ENCODE measurements at regions not wholly inside any gene's neighbourhood (a gene's known extent, or its start where the extent isn't known, plus 50 kb on each side); places are given as distances from the start of the nearest gene placed in this dataset.

DNA sequence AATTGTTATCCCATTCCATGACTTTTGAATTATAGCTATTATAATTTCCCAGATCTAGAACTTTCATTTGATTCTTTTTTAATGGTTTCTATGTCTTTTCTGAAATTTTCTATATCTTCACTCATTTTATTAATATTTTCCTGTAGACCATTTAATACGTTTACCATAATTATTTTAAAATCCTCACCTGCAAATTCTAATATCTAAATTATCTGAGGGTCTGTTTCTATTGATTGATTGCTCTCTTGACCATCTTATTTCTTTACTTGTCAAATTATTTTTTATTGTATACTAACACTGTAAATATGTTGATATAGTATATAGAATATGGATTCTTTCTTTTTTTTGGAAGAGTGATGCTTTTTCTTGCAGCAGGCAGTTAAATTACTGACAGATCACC lies 229.3 kb upstream of the CTBP2 start:
- Histone ChIP-seq H3K27me3 (ENCODE audit: control insufficient read depth, insufficient read depth, low read length) (peaks cover 6% of the 10 kb centered on the region), H3K4me1 (ENCODE audit: control insufficient read depth, insufficient read depth, low read length) (no peaks in the 10 kb centered on the region), H3K36me3 (ENCODE audit: control insufficient read depth, insufficient read depth, low read length) (no peaks in the 10 kb centered on the region), H3K4me3 (ENCODE audit: low read length) (no peak overlapping the region), H3K9me3 (ENCODE audit: control insufficient read depth, low read depth, low read length) (no peaks in the 10 kb centered on the region), H3K27ac (ENCODE audit: low read length) (no peak overlapping the region)
- 100% methylated on average over 1 of the region's 1 CpG for WGBS (ENCODE audit: insufficient coverage, low lambda C conversion rate)
- no peak for DNase-seq

DNA sequence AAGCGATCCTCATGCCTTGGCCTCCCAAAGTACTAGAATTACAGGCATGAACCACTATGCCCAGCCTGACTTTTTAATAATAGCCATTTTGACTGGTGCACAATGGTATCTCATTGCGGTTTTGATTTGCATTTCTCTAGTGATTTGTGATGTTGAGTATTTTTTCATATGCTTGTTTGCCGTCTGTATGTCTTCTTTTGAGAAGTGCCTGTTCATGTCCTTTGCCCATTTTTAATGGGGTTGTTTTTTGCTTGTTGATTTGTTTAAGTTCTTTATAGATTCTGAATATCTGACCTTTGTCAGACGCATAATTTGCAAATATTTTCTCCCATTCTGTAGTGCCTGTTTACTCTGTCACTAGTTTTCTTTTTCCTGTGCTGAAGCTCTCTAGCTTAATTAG lies 219.2 kb upstream of the CTBP2 start:
- no peaks in the 10 kb centered on the region for H3K36me3 ChIP-seq (ENCODE audit: control insufficient read depth, insufficient read depth, low read length)
- H3K27ac ChIP-seq (ENCODE audit: low read length), result no peak overlapping the region
- no peaks in the 10 kb centered on the region for H3K4me1 ChIP-seq (ENCODE audit: control insufficient read depth, insufficient read depth, low read length)
- DNase-seq, result no peak
- no peaks in the 10 kb centered on the region for H3K9me3 ChIP-seq (ENCODE audit: control insufficient read depth, low read depth, low read length)
- peaks cover 5% of the 10 kb centered on the region for H3K27me3 ChIP-seq (ENCODE audit: control insufficient read depth, insufficient read depth, low read length)
- WGBS (ENCODE audit: insufficient coverage, low lambda C conversion rate), result 100% methylated on average over 2 of the region's 4 CpGs
- H3K4me3 ChIP-seq (ENCODE audit: low read length), result no peak overlapping the region

DNA sequence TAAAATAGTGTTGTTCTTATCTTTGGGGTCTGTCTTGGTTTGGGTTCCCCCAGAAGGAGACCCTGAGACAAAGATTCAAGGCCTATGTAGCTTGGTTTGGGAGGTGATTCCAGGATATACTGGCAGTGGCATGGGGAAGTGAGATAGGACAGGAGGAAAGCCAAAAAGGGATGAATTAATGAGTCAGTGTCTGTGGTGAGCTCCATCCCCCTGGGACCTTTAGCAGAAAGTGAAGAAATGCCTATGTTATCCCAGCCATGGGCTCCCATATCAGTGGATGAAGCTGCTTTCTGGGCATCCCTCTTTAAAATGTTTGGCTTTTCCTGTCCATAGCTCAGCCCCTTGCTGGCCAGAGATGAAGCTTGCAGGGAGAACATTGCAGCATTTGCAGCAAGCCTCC lies 217.0 kb upstream of the CTBP2 start:
- Histone ChIP-seq H3K9me3 (ENCODE audit: control insufficient read depth, low read depth, low read length) (no peaks in the 10 kb centered on the region), H3K4me3 (ENCODE audit: low read length) (no peak overlapping the region), H3K4me1 (ENCODE audit: control insufficient read depth, insufficient read depth, low read length) (no peaks in the 10 kb centered on the region), H3K36me3 (ENCODE audit: control insufficient read depth, insufficient read depth, low read length) (no peaks in the 10 kb centered on the region), H3K27me3 (ENCODE audit: control insufficient read depth, insufficient read depth, low read length) (peaks cover 3% of the 10 kb centered on the region), H3K27ac (ENCODE audit: low read length) (no peak overlapping the region)
- no peak for DNase-seq

- DNase-seq, result peak in 1 of 2 donors; percentile 2
- peaks cover 17% of the 10 kb centered on the region for H3K27me3 ChIP-seq (ENCODE audit: control insufficient read depth, insufficient read depth, low read length)
- H3K4me3 ChIP-seq (ENCODE audit: low read length), result no peak overlapping the region
- H3K9me3 ChIP-seq (ENCODE audit: control insufficient read depth, low read depth, low read length), result no peaks in the 10 kb centered on the region
- H3K4me1 ChIP-seq (ENCODE audit: control insufficient read depth, insufficient read depth, low read length), result no peaks in the 10 kb centered on the region
- no peaks in the 10 kb centered on the region for H3K36me3 ChIP-seq (ENCODE audit: control insufficient read depth, insufficient read depth, low read length)
- WGBS (ENCODE audit: insufficient coverage, low lambda C conversion rate), result no CpG with 5 or more reads among the region's 3 CpGs
- H3K27ac ChIP-seq (ENCODE audit: low read length), result no peak overlapping the region
Observed at GRCh38 chr10:125375210-125375609, 214.8 kb upstream of the CTBP2 start.

- WGBS (ENCODE audit: insufficient coverage, low lambda C conversion rate), result no CpG with 5 or more reads among the region's 6 CpGs
- Histone ChIP-seq H3K4me1 (ENCODE audit: control insufficient read depth, insufficient read depth, low read length) (no peaks in the 10 kb centered on the region), H3K4me3 (ENCODE audit: low read length) (no peak overlapping the region)
Observed at GRCh38 chr10:125373546-125373945, 213.2 kb upstream of the CTBP2 start.

DNA sequence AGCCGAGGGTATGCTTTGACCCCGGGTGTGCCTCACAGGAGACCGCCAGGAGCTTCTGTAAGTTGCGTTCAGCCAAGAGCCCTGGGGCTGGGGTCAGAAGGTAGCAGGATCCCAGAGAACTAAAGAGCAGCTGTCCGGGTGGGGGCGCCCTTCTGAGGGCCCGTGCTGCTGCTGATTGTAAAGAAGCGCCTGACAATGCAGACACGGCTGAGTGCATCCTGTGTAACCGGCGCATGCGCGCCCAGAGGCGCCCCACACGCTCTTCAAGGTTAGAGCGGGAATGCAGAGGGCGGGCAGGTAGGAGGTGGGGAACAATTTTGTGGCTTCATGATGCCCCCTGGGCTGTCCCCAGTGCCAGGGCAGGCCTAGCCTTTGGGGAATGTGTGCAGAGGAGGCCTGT lies 210.2 kb upstream of the CTBP2 start:
- no peak overlapping the region for H3K27ac ChIP-seq (ENCODE audit: low read length)
- peak; percentile 5 to 16 for DNase-seq

More at GRCh38 chr10:125373546-125373945, 213.2 kb upstream of the CTBP2 start:
- H3K27ac ChIP-seq (ENCODE audit: low read length), result no peak overlapping the region
- H3K27me3 ChIP-seq (ENCODE audit: control insufficient read depth, insufficient read depth, low read length), result peaks cover 23% of the 10 kb centered on the region
- DNase-seq, result no peak
- no peaks in the 10 kb centered on the region for H3K9me3 ChIP-seq (ENCODE audit: control insufficient read depth, low read depth, low read length)
- no peaks in the 10 kb centered on the region for H3K36me3 ChIP-seq (ENCODE audit: control insufficient read depth, insufficient read depth, low read length)

DNA sequence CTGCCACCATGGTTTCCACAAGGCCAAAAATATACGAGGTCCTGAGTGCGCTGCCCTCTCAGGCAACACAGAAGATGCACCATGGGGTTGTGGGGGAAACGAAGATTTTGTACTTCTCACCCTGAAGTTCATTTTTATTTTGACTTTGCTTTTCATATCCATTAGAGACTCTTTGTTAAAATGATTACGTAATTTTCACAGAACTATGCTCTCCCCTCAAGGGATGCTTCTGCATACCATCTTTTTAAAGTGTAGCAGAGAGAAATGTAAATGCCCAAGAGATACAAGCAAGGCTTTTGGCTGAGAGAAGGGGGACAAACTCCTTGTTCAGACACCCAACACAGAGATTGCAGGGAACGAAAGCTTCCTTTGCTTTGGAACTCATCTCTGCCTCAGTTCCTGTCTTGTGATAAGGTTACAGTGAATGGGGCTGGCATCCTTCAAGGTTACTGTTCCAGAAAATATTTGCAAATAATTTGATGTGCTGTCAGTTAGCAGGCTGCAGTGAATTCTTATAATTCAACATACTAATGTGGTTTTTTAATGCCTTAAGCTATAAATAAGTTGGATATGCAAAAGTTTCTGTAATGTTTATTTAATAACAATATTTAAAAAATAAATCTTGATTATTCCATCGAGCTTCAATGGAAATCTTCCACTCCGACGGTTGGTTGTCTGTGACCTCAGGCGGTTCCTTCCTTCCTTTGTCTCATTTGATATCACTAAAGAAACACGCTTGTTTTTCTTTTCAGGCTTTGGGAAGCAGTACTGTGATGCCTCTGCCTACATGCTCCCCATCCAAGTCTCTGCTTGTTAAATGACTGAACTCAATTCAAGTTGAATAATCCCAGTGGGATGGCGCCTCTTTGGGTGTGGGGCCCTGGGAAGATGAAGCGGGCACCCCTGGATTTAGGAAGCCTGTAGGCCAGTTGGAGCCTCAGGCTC lies 209.3 kb upstream of the CTBP2 start:
- no peaks in the 10 kb centered on the region for H3K9me3 ChIP-seq (ENCODE audit: control insufficient read depth, low read depth, low read length)
- no peaks in the 10 kb centered on the region for H3K4me1 ChIP-seq (ENCODE audit: control insufficient read depth, insufficient read depth, low read length)
- H3K4me3 ChIP-seq (ENCODE audit: low read length), result no peak overlapping the region
- 94% methylated on average over 7 of the region's 12 CpGs for WGBS (ENCODE audit: insufficient coverage, low lambda C conversion rate)
- no peak overlapping the region for H3K27ac ChIP-seq (ENCODE audit: low read length)
- peaks cover 20% of the 10 kb centered on the region for H3K27me3 ChIP-seq (ENCODE audit: control insufficient read depth, insufficient read depth, low read length)
- no peak for DNase-seq
- H3K36me3 ChIP-seq (ENCODE audit: control insufficient read depth, insufficient read depth, low read length), result no peaks in the 10 kb centered on the region

More for the DNA sequence above, 210.2 kb upstream of the CTBP2 start:
- H3K4me3 ChIP-seq (ENCODE audit: low read length), result no peak overlapping the region
- no peaks in the 10 kb centered on the region for H3K9me3 ChIP-seq (ENCODE audit: control insufficient read depth, low read depth, low read length)
- H3K4me1 ChIP-seq (ENCODE audit: control insufficient read depth, insufficient read depth, low read length), result no peaks in the 10 kb centered on the region
- WGBS (ENCODE audit: insufficient coverage, low lambda C conversion rate), result no CpG with 5 or more reads among the region's 17 CpGs
- H3K27me3 ChIP-seq (ENCODE audit: control insufficient read depth, insufficient read depth, low read length), result peaks cover 20% of the 10 kb centered on the region
- no peaks in the 10 kb centered on the region for H3K36me3 ChIP-seq (ENCODE audit: control insufficient read depth, insufficient read depth, low read length)

DNA sequence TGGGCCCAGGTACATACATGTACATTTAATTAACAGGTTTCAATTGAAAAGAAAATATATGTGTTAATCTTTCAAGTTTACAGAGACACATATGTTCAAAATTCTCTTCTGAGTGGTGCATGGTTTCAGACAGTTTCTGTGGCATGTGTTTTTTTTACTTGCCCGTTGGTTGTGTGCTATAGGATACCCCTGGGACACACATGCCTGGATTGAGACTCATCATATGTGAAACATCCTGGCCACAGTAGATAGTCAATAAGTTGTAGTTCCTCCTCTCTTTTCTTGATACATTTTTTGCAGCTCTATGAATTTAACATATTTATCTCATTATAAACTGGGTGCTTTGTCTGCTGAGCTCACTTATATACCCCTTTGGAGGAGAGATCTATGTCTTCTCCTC lies 207.8 kb upstream of the CTBP2 start:
- Histone ChIP-seq H3K36me3 (ENCODE audit: control insufficient read depth, insufficient read depth, low read length) (no peaks in the 10 kb centered on the region), H3K9me3 (ENCODE audit: control insufficient read depth, low read depth, low read length) (no peaks in the 10 kb centered on the region), H3K27ac (ENCODE audit: low read length) (no peak overlapping the region), H3K27me3 (ENCODE audit: control insufficient read depth, insufficient read depth, low read length) (peaks cover 20% of the 10 kb centered on the region), H3K4me3 (ENCODE audit: low read length) (no peak overlapping the region), H3K4me1 (ENCODE audit: control insufficient read depth, insufficient read depth, low read length) (no peaks in the 10 kb centered on the region)
- no CpG with 5 or more reads among the region's 1 CpG for WGBS (ENCODE audit: insufficient coverage, low lambda C conversion rate)
- DNase-seq, result no peak

DNA sequence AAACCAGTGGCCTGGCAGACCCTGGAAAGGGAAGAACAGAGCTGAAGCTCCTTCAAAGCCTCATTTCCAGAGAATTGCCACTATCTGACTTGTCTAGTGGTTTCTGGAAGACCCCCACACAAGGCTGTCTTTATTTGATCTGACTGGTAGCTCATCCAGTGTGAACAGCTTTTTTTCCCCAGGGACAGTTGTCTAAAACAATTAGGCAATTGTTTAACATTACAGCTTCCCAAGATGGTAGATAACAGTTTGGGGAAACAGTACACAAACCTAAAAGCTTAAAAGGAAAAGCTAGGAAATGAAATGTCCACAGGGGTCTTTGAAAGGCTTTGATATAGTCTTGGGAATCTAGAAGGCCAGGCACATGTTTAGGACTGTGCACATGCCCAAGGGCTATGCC lies 203.4 kb upstream of the CTBP2 start:
- no peaks in the 10 kb centered on the region for H3K9me3 ChIP-seq (ENCODE audit: control insufficient read depth, low read depth, low read length)
- peaks cover 2% of the 10 kb centered on the region for H3K27me3 ChIP-seq (ENCODE audit: control insufficient read depth, insufficient read depth, low read length)

DNA sequence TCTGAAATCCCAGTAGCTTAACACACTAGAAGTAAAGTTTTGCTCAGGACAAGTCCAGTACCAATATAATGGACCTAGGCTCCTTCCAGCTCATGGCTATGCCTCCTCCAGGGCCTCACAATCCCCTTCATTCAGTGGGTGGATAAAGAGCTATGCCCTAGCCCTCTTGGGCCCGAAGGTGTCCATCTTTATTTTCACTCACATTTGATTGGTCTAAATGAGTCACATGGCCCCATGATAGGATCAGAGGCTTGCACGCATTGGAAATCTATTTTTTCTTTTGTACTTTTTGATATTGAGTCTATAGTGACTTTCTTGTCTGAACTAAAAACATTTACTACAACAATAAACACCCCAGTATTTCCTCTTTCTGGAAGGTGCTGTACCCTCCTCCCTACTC lies 202.6 kb upstream of the CTBP2 start:
- no peaks in the 10 kb centered on the region for H3K4me1 ChIP-seq (ENCODE audit: control insufficient read depth, insufficient read depth, low read length)
- H3K36me3 ChIP-seq (ENCODE audit: control insufficient read depth, insufficient read depth, low read length), result no peaks in the 10 kb centered on the region
- no peaks in the 10 kb centered on the region for H3K9me3 ChIP-seq (ENCODE audit: control insufficient read depth, low read depth, low read length)
- no peak for DNase-seq
- no peak overlapping the region for H3K4me3 ChIP-seq (ENCODE audit: low read length)
- H3K27ac ChIP-seq (ENCODE audit: low read length), result no peak overlapping the region
- peaks cover 2% of the 10 kb centered on the region for H3K27me3 ChIP-seq (ENCODE audit: control insufficient read depth, insufficient read depth, low read length)
- 100% methylated on average over 1 of the region's 2 CpGs for WGBS (ENCODE audit: insufficient coverage, low lambda C conversion rate)

More for the DNA sequence above, 203.4 kb upstream of the CTBP2 start:
- no peaks in the 10 kb centered on the region for H3K36me3 ChIP-seq (ENCODE audit: control insufficient read depth, insufficient read depth, low read length)
- no peak overlapping the region for H3K27ac ChIP-seq (ENCODE audit: low read length)
- H3K4me3 ChIP-seq (ENCODE audit: low read length), result no peak overlapping the region
- H3K4me1 ChIP-seq (ENCODE audit: control insufficient read depth, insufficient read depth, low read length), result no peaks in the 10 kb centered on the region
- no peak for DNase-seq

DNA sequence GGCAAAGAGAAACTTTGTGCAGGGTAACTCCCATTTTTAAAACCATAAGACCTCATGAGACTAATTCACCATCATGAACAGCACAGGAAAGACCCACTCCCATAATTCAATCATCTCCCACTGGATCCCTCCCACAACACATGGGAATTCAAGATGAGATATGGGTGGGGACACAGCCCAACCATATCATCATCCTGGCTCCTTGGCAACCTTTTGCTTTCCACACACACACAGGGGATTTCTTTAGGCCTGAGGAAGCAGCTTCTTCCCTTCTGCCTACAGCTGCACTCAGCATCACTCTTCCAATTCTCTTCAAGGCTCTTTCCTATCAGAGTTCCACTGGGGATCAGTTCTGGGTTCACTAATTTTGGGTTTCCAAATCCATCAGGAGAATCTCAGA lies 199.0 kb upstream of the CTBP2 start:
- no peak for DNase-seq

More for the DNA sequence above, 199.0 kb upstream of the CTBP2 start:
- Histone ChIP-seq H3K36me3 (ENCODE audit: control insufficient read depth, insufficient read depth, low read length) (no peaks in the 10 kb centered on the region), H3K4me1 (ENCODE audit: control insufficient read depth, insufficient read depth, low read length) (no peaks in the 10 kb centered on the region), H3K27me3 (ENCODE audit: control insufficient read depth, insufficient read depth, low read length) (peaks cover 2% of the 10 kb centered on the region), H3K9me3 (ENCODE audit: control insufficient read depth, low read depth, low read length) (no peaks in the 10 kb centered on the region), H3K27ac (ENCODE audit: low read length) (no peak overlapping the region), H3K4me3 (ENCODE audit: low read length) (no peak overlapping the region)

Measured in large intestine (tissue), 3 donors.